DMS 273 (cell line): ENCODE measurements at regions not wholly inside any gene's neighbourhood (a gene's known extent, or its start where the extent isn't known, plus 50 kb on each side); places are given as distances from the start of the nearest gene placed in this dataset.

Experiments
- DNase-seq: peaks from one replicate; lab custom pipeline; 2025; ENCODE audit not compliant: unreplicated experiment; lab: John Stamatoyannopoulos, UW

GRCh38 chr12:67484791-67485480 is 163.6 kb upstream of the DYRK2 start:
- no peak for DNase-seq

- DNase-seq = no peak
Observed at GRCh38 chr12:67486671-67487070, 161.9 kb upstream of the DYRK2 start.

GRCh38 chr12:67488349-67488748 is 160.2 kb upstream of the DYRK2 start:
- peak; percentile 3 for DNase-seq

GRCh38 chr12:67489007-67489406 is 159.5 kb upstream of the DYRK2 start:
- DNase-seq = no peak

- no peak for DNase-seq
Observed at GRCh38 chr12:67496581-67496980, 152.0 kb upstream of the DYRK2 start.

GRCh38 chr12:67498991-67499390 is 149.6 kb upstream of the DYRK2 start:
- DNase-seq = no peak

- no peak for DNase-seq
Observed at GRCh38 chr12:67501362-67501761, 147.2 kb upstream of the DYRK2 start.

- no peak for DNase-seq
Observed at GRCh38 chr12:67504026-67504425, 144.5 kb upstream of the DYRK2 start.

GRCh38 chr12:67506739-67507138 is 141.8 kb upstream of the DYRK2 start:
- DNase-seq = no peak

GRCh38 chr12:67508830-67509229 is 139.7 kb upstream of the DYRK2 start:
- DNase-seq = no peak

- peak; percentile 6 for DNase-seq
Observed at GRCh38 chr12:67509666-67510386, 138.7 kb upstream of the DYRK2 start.

GRCh38 chr12:67512061-67512460 is 136.5 kb upstream of the DYRK2 start:
- no peak for DNase-seq

GRCh38 chr12:67514502-67514901 is 134.0 kb upstream of the DYRK2 start:
- DNase-seq = no peak

- peak; percentile 28 for DNase-seq
Observed at GRCh38 chr12:67515679-67516340, 132.7 kb upstream of the DYRK2 start.

- peak; percentile 78 for DNase-seq
Observed at GRCh38 chr12:67517181-67517887, 131.2 kb upstream of the DYRK2 start.

- DNase-seq = no peak
Observed at GRCh38 chr12:67519484-67520433, 128.8 kb upstream of the DYRK2 start.

- no peak for DNase-seq
Observed at GRCh38 chr12:67520606-67521005, 127.9 kb upstream of the DYRK2 start.

- no peak for DNase-seq
Observed at GRCh38 chr12:67522222-67522621, 126.3 kb upstream of the DYRK2 start.

- no peak for DNase-seq
Observed at GRCh38 chr12:67523538-67523937, 125.0 kb upstream of the DYRK2 start.

- peak; percentile 40 for DNase-seq
Observed at GRCh38 chr12:67524861-67525616, 123.5 kb upstream of the DYRK2 start.
